SK-N-SH (cell line): ENCODE measurements at regions not wholly inside any gene's neighbourhood (a gene's known extent, or its start where the extent isn't known, plus 50 kb on each side); places are given as distances from the start of the nearest gene placed in this dataset.

Experiments
- EP300 ChIP-seq, 2 experiments: IDR thresholded peaks; 2 replicates each; pipeline versions ENCODE4 v1.4.0 to v1.6.1; 2012; ENCODE audit warnings: borderline replicate concordance in 1 of 2, low read depth in 1 of 2, low read length in 1 of 2
- GABPA ChIP-seq: IDR thresholded peaks from 2 replicates; pipeline ENCODE4 v1.4.0; 2012; ENCODE audit warnings: low read depth, mild to moderate bottlenecking
- JUND ChIP-seq: IDR thresholded peaks from 2 replicates; pipeline ENCODE4 v1.4.0; 2012
- POLR2AphosphoS5 ChIP-seq: IDR thresholded peaks from 2 replicates; pipeline ENCODE4 v1.6.1; 2012; ENCODE audit warnings: low read depth, low read length
- RAD21 ChIP-seq: IDR thresholded peaks from 2 replicates; pipeline ENCODE4 v1.6.1; 2012; ENCODE audit warnings: mild to moderate bottlenecking, low read length
- TF ChIP-seq, protein P1 (sequence below): fragments of 200-600 bp; sonication (generic); IDR thresholded peaks from 2 replicates; pipeline ENCODE4 v1.6.1; 2017; ENCODE audit warnings: antibody characterized with exemption, mild to moderate bottlenecking, moderate library complexity
- TF ChIP-seq, protein P2 (sequence below): IDR thresholded peaks from 2 replicates; pipeline ENCODE4 v1.6.1; 2012; ENCODE audit warnings: mild to moderate bottlenecking, low read depth, low read length, moderate library complexity
- TF ChIP-seq, protein P3 (sequence below): IDR thresholded peaks from 2 replicates; pipeline ENCODE4; 2012

DNA sequence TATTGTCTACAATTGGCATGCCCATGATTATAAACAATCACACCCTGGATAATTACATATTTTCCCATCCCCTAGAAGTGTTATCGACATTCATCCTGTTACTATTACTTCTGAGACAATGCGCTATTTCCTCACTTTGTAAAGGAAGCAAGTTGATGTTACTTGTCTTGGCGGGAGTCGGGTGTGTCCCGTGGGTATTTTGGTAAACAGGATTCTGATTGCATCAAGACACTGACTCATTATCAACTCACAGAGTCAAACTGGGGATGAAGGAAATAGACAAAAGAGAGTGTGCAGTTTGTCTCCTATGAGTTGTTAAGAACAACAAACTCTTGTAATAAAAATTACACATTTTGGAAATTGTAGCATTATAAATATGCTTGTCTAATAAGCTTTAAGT lies 142.7 kb downstream of the GALR1 start:
- TF ChIP-seq, protein P1, sequence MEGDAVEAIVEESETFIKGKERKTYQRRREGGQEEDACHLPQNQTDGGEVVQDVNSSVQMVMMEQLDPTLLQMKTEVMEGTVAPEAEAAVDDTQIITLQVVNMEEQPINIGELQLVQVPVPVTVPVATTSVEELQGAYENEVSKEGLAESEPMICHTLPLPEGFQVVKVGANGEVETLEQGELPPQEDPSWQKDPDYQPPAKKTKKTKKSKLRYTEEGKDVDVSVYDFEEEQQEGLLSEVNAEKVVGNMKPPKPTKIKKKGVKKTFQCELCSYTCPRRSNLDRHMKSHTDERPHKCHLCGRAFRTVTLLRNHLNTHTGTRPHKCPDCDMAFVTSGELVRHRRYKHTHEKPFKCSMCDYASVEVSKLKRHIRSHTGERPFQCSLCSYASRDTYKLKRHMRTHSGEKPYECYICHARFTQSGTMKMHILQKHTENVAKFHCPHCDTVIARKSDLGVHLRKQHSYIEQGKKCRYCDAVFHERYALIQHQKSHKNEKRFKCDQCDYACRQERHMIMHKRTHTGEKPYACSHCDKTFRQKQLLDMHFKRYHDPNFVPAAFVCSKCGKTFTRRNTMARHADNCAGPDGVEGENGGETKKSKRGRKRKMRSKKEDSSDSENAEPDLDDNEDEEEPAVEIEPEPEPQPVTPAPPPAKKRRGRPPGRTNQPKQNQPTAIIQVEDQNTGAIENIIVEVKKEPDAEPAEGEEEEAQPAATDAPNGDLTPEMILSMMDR: no peak
- TF ChIP-seq JUND (no peak), EP300 (IDR thresholded peaks at IDR 0.05; ENCODE audit: borderline replicate concordance in 1 of 2, low read depth in 1 of 2, low read length in 1 of 2) (no peak), RAD21 (no peak), POLR2AphosphoS5 (no peak), GABPA (no peak)
- TF ChIP-seq, protein P2, sequence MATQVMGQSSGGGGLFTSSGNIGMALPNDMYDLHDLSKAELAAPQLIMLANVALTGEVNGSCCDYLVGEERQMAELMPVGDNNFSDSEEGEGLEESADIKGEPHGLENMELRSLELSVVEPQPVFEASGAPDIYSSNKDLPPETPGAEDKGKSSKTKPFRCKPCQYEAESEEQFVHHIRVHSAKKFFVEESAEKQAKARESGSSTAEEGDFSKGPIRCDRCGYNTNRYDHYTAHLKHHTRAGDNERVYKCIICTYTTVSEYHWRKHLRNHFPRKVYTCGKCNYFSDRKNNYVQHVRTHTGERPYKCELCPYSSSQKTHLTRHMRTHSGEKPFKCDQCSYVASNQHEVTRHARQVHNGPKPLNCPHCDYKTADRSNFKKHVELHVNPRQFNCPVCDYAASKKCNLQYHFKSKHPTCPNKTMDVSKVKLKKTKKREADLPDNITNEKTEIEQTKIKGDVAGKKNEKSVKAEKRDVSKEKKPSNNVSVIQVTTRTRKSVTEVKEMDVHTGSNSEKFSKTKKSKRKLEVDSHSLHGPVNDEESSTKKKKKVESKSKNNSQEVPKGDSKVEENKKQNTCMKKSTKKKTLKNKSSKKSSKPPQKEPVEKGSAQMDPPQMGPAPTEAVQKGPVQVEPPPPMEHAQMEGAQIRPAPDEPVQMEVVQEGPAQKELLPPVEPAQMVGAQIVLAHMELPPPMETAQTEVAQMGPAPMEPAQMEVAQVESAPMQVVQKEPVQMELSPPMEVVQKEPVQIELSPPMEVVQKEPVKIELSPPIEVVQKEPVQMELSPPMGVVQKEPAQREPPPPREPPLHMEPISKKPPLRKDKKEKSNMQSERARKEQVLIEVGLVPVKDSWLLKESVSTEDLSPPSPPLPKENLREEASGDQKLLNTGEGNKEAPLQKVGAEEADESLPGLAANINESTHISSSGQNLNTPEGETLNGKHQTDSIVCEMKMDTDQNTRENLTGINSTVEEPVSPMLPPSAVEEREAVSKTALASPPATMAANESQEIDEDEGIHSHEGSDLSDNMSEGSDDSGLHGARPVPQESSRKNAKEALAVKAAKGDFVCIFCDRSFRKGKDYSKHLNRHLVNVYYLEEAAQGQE: no peak
- TF ChIP-seq, protein P3, sequence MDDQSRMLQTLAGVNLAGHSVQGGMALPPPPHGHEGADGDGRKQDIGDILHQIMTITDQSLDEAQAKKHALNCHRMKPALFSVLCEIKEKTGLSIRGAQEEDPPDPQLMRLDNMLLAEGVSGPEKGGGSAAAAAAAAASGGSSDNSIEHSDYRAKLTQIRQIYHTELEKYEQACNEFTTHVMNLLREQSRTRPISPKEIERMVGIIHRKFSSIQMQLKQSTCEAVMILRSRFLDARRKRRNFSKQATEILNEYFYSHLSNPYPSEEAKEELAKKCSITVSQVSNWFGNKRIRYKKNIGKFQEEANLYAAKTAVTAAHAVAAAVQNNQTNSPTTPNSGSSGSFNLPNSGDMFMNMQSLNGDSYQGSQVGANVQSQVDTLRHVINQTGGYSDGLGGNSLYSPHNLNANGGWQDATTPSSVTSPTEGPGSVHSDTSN: no peak
